PC-3 (cell line): ENCODE measurements at regions not wholly inside any gene's neighbourhood (a gene's known extent, or its start where the extent isn't known, plus 50 kb on each side); places are given as distances from the start of the nearest gene placed in this dataset.

Experiments
- ATAC-seq: fragments of 200-7000 bp; cut with Tn5 transposase; 2 replicates; pipeline ENCODE4 v1.9.1; 2020; ENCODE audit warnings: mild to moderate bottlenecking, moderate library complexity
- BruUV-seq: library from RNA; stranded (reverse); fragments of 400-500 nt; replicated peaks from 2 replicates; lab custom pipeline; 2021; lab: Mats Ljungman, UMichigan
- CTCF ChIA-PET: fragments of 300-600 bp; sonication (Branson Sonifier 250); formaldehyde crosslinking; loops from one replicate; lab custom pipeline; 2022; ENCODE audit warnings: antibody characterized with exemption; lab: Charles Lee
- POLR2A ChIA-PET: fragments of 300-600 bp; sonication (Branson Sonifier 250); formaldehyde crosslinking; loops from one replicate; lab custom pipeline; 2022; ENCODE audit warnings: antibody characterized with exemption; ENCODE audit not compliant: unreplicated experiment; lab: Charles Lee
- DNase-seq: peaks from one replicate; pipeline ENCODE4 v3.0.0-alpha.2; 2015
- H2AFZ ChIP-seq: fragments of 300-600 bp; sonication (generic); 2 replicates; pipeline ENCODE4 v1.6.0; 2016; ENCODE audit warnings: antibody characterized with exemption, low read length
- H3F3A ChIP-seq: fragments of 300-600 bp; sonication (generic); one replicate; pipeline ENCODE4 v1.6.0; 2017; ENCODE audit warnings: antibody characterized with exemption, low read length, control low read depth, mild to moderate bottlenecking; ENCODE audit not compliant: unreplicated experiment
- H3K27ac ChIP-seq: fragments of 300-600 bp; sonication (generic); 2 replicates; pipeline ENCODE4 v1.5.1; 2016; ENCODE audit warnings: mild to moderate bottlenecking, low read length
- H3K27me3 ChIP-seq: fragments of 300-600 bp; sonication (generic); 2 replicates; pipeline ENCODE4 v1.6.1; 2016; ENCODE audit warnings: low read length, mixed read lengths
- H3K36me3 ChIP-seq: fragments of 300-600 bp; sonication (generic); 2 replicates; pipeline ENCODE4 v1.6.1; 2016; ENCODE audit warnings: low read depth, mixed run types, low read length, mixed read lengths
- H3K4me1 ChIP-seq: fragments of 300-600 bp; sonication (generic); 2 replicates; pipeline ENCODE4 v1.5.1; 2016; ENCODE audit warnings: low read length; ENCODE audit not compliant: insufficient read depth
- H3K4me2 ChIP-seq: fragments of 300-600 bp; sonication (generic); 2 replicates; pipeline ENCODE4 v1.6.0; 2016; ENCODE audit warnings: low read length
- H3K4me3 ChIP-seq: fragments of 300-600 bp; sonication (generic); 2 replicates; pipeline ENCODE4 v1.5.1; 2016; ENCODE audit warnings: mild to moderate bottlenecking, low read length, mixed read lengths
- H3K79me2 ChIP-seq: fragments of 300-600 bp; sonication (generic); 2 replicates; pipeline ENCODE4 v1.6.1; 2017; ENCODE audit warnings: low read length, mixed read lengths
- H3K9ac ChIP-seq: fragments of 300-600 bp; sonication (generic); 2 replicates; pipeline ENCODE4 v1.6.0; 2016; ENCODE audit warnings: mild to moderate bottlenecking, low read length
- H3K9me2 ChIP-seq: fragments of 300-600 bp; sonication (generic); replicated peaks from 2 replicates; pipeline ENCODE4 v1.6.1; 2016; ENCODE audit warnings: mixed run types, low read length, mixed read lengths
- H3K9me3 ChIP-seq: fragments of 300-600 bp; sonication (generic); 2 replicates; pipeline ENCODE4 v1.6.1; 2016; ENCODE audit warnings: low read length, mixed read lengths
- H4K20me1 ChIP-seq: fragments of 300-600 bp; sonication (generic); 2 replicates; pipeline ENCODE4 v1.6.1; 2016; ENCODE audit warnings: low read length, mixed read lengths
- CTCF ChIP-seq: fragments of 300-600 bp; sonication (generic); conservative IDR thresholded peaks from 2 replicates; pipeline ENCODE4 v1.5.1; 2017; ENCODE audit warnings: antibody characterized with exemption, low read depth, mild to moderate bottlenecking, low read length
- EZH2 ChIP-seq: fragments of 300-600 bp; sonication (generic); IDR thresholded peaks from one replicate; pipeline ENCODE4 v1.6.1; 2017; ENCODE audit warnings: antibody characterized with exemption, mild to moderate bottlenecking, low read length; ENCODE audit not compliant: unreplicated experiment
- EZH2phosphoT487 ChIP-seq: fragments of 300-600 bp; sonication (generic); IDR thresholded peaks from 2 replicates; pipeline ENCODE4 v1.6.1; 2018; ENCODE audit warnings: mild to moderate bottlenecking, antibody characterized with exemption, low read length, borderline replicate concordance
- intact Hi-C: fragments of 100-400 bp; cut with micrococcal nuclease; formaldehyde crosslinking; loops from 2 replicates; pipeline ENCODE4 v1.9.0; 2023

GRCh38 chr18:61222206-61222605 lies 111.0 kb upstream of the CDH20 start:
- POLR2A ChIA-PET = interaction anchor here (0.7 kb wide), 1 partner anchor 408 kb away, joined by 3 read pairs; no protein-coding TSS in a partner anchor
- no peaks in the 10 kb centered on the region for H3K36me3 ChIP-seq

GRCh38 chr18:61225336-61225735 lies 107.9 kb upstream of the CDH20 start:
- Histone ChIP-seq H3K9ac (no peak overlapping the region), H3F3A (no peaks in the 10 kb centered on the region), H3K4me3 (no peak overlapping the region), H3K9me3 (no peaks in the 10 kb centered on the region), H3K27me3 (no peaks in the 10 kb centered on the region), H2AFZ (no peak overlapping the region), H3K4me1 (no peaks in the 10 kb centered on the region), H3K9me2 (no peaks in the 10 kb centered on the region), H4K20me1 (no peaks in the 10 kb centered on the region), H3K36me3 (no peaks in the 10 kb centered on the region), H3K27ac (no peak overlapping the region), H3K79me2 (no peaks in the 10 kb centered on the region), H3K4me2 (no peak overlapping the region)
- intact Hi-C loops = no loop called here
- DNase-seq = no peak
- no peak for TF ChIP-seq EZH2phosphoT487
- TF ChIP-seq EZH2 = no peak
- no peak for TF ChIP-seq CTCF
- ChIA-PET CTCF (no interaction called here), POLR2A (no interaction called here)
- no TSS peak for BruUV-seq
- no peak for ATAC-seq

More at GRCh38 chr18:61222206-61222605, 111.0 kb upstream of the CDH20 start:
- H2AFZ ChIP-seq = no peak overlapping the region
- intact Hi-C loops = no loop called here
- no peaks in the 10 kb centered on the region for H3K9me3 ChIP-seq
- H3K4me1 ChIP-seq = no peaks in the 10 kb centered on the region
- H3K27me3 ChIP-seq = no peaks in the 10 kb centered on the region
- no peak for TF ChIP-seq CTCF
- TF ChIP-seq EZH2phosphoT487 = no peak
- TF ChIP-seq EZH2 = no peak
- no peaks in the 10 kb centered on the region for H3F3A ChIP-seq
- no peak overlapping the region for H3K27ac ChIP-seq
- H3K9me2 ChIP-seq = no peaks in the 10 kb centered on the region
- DNase-seq (no peak), ATAC-seq (no peak)
- no peak overlapping the region for H3K4me2 ChIP-seq
- no peaks in the 10 kb centered on the region for H4K20me1 ChIP-seq
- BruUV-seq = no TSS peak
- H3K9ac ChIP-seq = no peak overlapping the region
- CTCF ChIA-PET = no interaction called here
- no peaks in the 10 kb centered on the region for H3K79me2 ChIP-seq
- no peak overlapping the region for H3K4me3 ChIP-seq

- ChIA-PET CTCF (no interaction called here), POLR2A (no interaction called here)
- Histone ChIP-seq H3K27me3 (peaks cover 30% of the 10 kb centered on the region; the same call in 1 of the 2 replicates), H3K4me1 (no peaks in the 10 kb centered on the region), H3K9me3 (no peaks in the 10 kb centered on the region), H3K4me3 (no peak overlapping the region), H4K20me1 (no peaks in the 10 kb centered on the region), H3K27ac (no peak overlapping the region), H3F3A (no peaks in the 10 kb centered on the region), H3K9me2 (no peaks in the 10 kb centered on the region), H3K36me3 (no peaks in the 10 kb centered on the region), H3K9ac (no peak overlapping the region), H3K4me2 (no peak overlapping the region), H3K79me2 (no peaks in the 10 kb centered on the region), H2AFZ (no peak overlapping the region)
- DNase-seq = no peak
- intact Hi-C loops = no loop called here
- TF ChIP-seq EZH2 (no peak), CTCF (no peak)
- ATAC-seq = no peak
- no TSS peak for BruUV-seq
Measured at GRCh38 chr18:61236356-61237057, 96.7 kb upstream of the CDH20 start.
